Trophoblast cell (in vitro differentiated cells and primary cell): ENCODE measurements at regions not wholly inside any gene's neighbourhood (a gene's known extent, or its start where the extent isn't known, plus 50 kb on each side); places are given as distances from the start of the nearest gene placed in this dataset.

Experiments used
- DNase-seq, 2 donors: peaks; one replicate each; pipeline ENCODE4 v3.0.0-alpha.2; 2016
- H2AFZ ChIP-seq: 2 replicates; pipeline ENCODE4 v1.6.1; 2013; ENCODE audit warnings: low read length, moderate library complexity, mild to moderate bottlenecking; ENCODE audit not compliant: insufficient read depth, poor library complexity
- H2AK5ac ChIP-seq: 2 replicates; pipeline ENCODE4 v1.6.1; 2013; ENCODE audit warnings: mild to moderate bottlenecking, low read length
- H2BK120ac ChIP-seq: 2 replicates; pipeline ENCODE4 v1.6.1; 2013; ENCODE audit warnings: low read length, mild to moderate bottlenecking, moderate library complexity; ENCODE audit not compliant: insufficient read depth, poor library complexity
- H2BK12ac ChIP-seq: 2 replicates; pipeline ENCODE4 v1.6.1; 2013; ENCODE audit warnings: mild to moderate bottlenecking, low read length, moderate library complexity
- H2BK5ac ChIP-seq: 2 replicates; pipeline ENCODE4 v1.6.1; 2013; ENCODE audit warnings: low read length, low read depth, moderate library complexity, mild to moderate bottlenecking; ENCODE audit not compliant: poor library complexity
- H3K14ac ChIP-seq: 2 replicates; pipeline ENCODE4 v1.6.1; 2013; ENCODE audit warnings: mild to moderate bottlenecking, low read length
- H3K18ac ChIP-seq: 2 replicates; pipeline ENCODE4 v1.6.1; 2013; ENCODE audit warnings: mild to moderate bottlenecking, low read length
- H3K23ac ChIP-seq: 2 replicates; pipeline ENCODE4 v1.6.1; 2013; ENCODE audit warnings: low read length
- H3K27ac ChIP-seq: 2 replicates; pipeline ENCODE4 v1.5.1; 2013; ENCODE audit warnings: low read depth, mild to moderate bottlenecking, inconsistent platforms, low read length, moderate library complexity
- H3K27me3 ChIP-seq: 2 replicates; pipeline ENCODE4 v1.6.1; 2013; ENCODE audit warnings: inconsistent platforms, mild to moderate bottlenecking, low read length, moderate library complexity; ENCODE audit not compliant: insufficient read depth
- H3K36me3 ChIP-seq, 2 experiments: 1 replicate in 1 of 2; 2 replicates in 1 of 2; pipeline ENCODE4 v1.6.1; 2013; ENCODE audit warnings: low read length in 2 of 2, mild to moderate bottlenecking in 2 of 2, moderate library complexity in 1 of 2; ENCODE audit not compliant: insufficient read depth in 2 of 2, control insufficient read depth in 1 of 2
- H3K4ac ChIP-seq: 2 replicates; pipeline ENCODE4 v1.6.1; 2013; ENCODE audit warnings: low read depth, mild to moderate bottlenecking, low read length, moderate library complexity
- H3K4me1 ChIP-seq, 2 experiments: 1 replicate in 1 of 2; 2 replicates in 1 of 2; pipeline ENCODE4 v1.6.1; 2013; ENCODE audit warnings: low read length in 2 of 2, mild to moderate bottlenecking in 2 of 2, moderate library complexity in 1 of 2; ENCODE audit not compliant: insufficient read depth in 2 of 2, control insufficient read depth in 1 of 2
- H3K4me2 ChIP-seq: 2 replicates; pipeline ENCODE4 v1.6.1; 2013; ENCODE audit warnings: inconsistent platforms, mild to moderate bottlenecking, low read length, moderate library complexity
- H3K4me3 ChIP-seq: 2 replicates; pipeline ENCODE4 v1.5.1; 2013; ENCODE audit warnings: mild to moderate bottlenecking, low read depth, low read length, inconsistent platforms
- H3K79me1 ChIP-seq: one replicate; pipeline ENCODE4 v1.6.1; 2013; ENCODE audit warnings: low read length
- H3K79me2 ChIP-seq: 2 replicates; pipeline ENCODE4 v1.6.1; 2013; ENCODE audit warnings: low read length, mild to moderate bottlenecking; ENCODE audit not compliant: control insufficient read depth, insufficient read depth, poor library complexity
- H3K9ac ChIP-seq: 2 replicates; pipeline ENCODE4 v1.6.1; 2013; ENCODE audit warnings: mild to moderate bottlenecking, low read length
- H3K9me3 ChIP-seq: 2 replicates; pipeline ENCODE4 v1.6.1; 2013; ENCODE audit warnings: low read depth, mild to moderate bottlenecking, control low read depth, inconsistent platforms, low read length; ENCODE audit not compliant: insufficient read depth
- H4K12ac ChIP-seq: 2 replicates; pipeline ENCODE4 v1.6.1; 2013; ENCODE audit warnings: low read depth, mild to moderate bottlenecking, low read length, moderate library complexity
- H4K8ac ChIP-seq: 2 replicates; pipeline ENCODE4 v1.6.1; 2013; ENCODE audit warnings: low read depth, mild to moderate bottlenecking, low read length, moderate library complexity
- H4K91ac ChIP-seq: one replicate; pipeline ENCODE4 v1.6.1; 2013; ENCODE audit warnings: low read depth, mild to moderate bottlenecking, low read length, moderate library complexity
- WGBS: extraction: QIAGEN DNeasy Blood & Tissue Kit; methylation state at CpG from one replicate; pipeline ENCODE4 v1.1.7; 2013; ENCODE audit warnings: missing lambda C conversion rate; ENCODE audit not compliant: insufficient read length, insufficient coverage; ENCODE audit errors: extremely low coverage; 5-methylcytosine and 5-hydroxymethylcytosine counted together

DNA sequence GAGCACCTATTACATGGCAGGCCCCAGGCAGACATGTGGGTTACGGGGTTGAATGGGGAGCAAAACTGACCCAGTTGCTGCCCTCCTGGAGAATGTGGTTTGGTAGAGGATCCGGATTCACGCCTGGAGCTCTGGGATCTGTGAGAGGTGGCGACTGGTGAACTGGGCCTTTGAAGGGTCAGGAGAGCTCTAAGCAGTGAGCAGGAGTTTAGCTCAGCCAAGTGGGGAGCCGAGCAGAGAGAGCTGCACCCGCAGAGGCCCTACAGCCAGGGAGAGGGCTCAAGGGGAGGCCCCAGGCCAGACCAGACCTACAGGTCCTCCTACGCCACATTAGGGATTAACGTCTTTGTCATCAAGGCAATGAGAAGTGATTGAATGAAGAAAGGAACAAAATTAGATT, 179.8 kb upstream of the TLE3 start:
- H3K9me3 ChIP-seq, result no peaks in the 10 kb centered on the region
- no peak overlapping the region for H4K8ac ChIP-seq
- WGBS, result no CpG with 5 or more reads among the region's 8 CpGs
- H3K4ac ChIP-seq, result no peak overlapping the region
- no peak overlapping the region for H3K4me2 ChIP-seq
- H3K4me1 ChIP-seq, result peaks cover 3% of the 10 kb centered on the region in 2 experiments
- no peak overlapping the region for H3K14ac ChIP-seq
- H2AK5ac ChIP-seq, result no peak overlapping the region
- no peak for DNase-seq
- H2BK5ac ChIP-seq, result no peak overlapping the region
- no peak overlapping the region for H2BK120ac ChIP-seq
- H2BK12ac ChIP-seq, result no peak overlapping the region
- H4K12ac ChIP-seq, result no peak overlapping the region
- H3K27me3 ChIP-seq, result no peaks in the 10 kb centered on the region
- H3K27ac ChIP-seq, result no peak overlapping the region
- no peak overlapping the region for H4K91ac ChIP-seq
- H3K4me3 ChIP-seq, result no peak overlapping the region
- H2AFZ ChIP-seq, result no peak overlapping the region
- no peaks in the 10 kb centered on the region for H3K36me3 ChIP-seq
- H3K18ac ChIP-seq, result no peak overlapping the region
- no peaks in the 10 kb centered on the region for H3K79me1 ChIP-seq
- no peaks in the 10 kb centered on the region for H3K79me2 ChIP-seq
- H3K23ac ChIP-seq, result no peak overlapping the region
- no peak overlapping the region for H3K9ac ChIP-seq

GRCh38 chr15:70276401-70276800, 178.7 kb upstream of the TLE3 start:
- Histone ChIP-seq H4K8ac (no peak overlapping the region), H2AK5ac (no peak overlapping the region), H3K79me2 (no peaks in the 10 kb centered on the region), H3K4me1 (peaks cover 10 to 12% of the 10 kb centered on the region in 2 experiments), H3K27me3 (no peaks in the 10 kb centered on the region), H2BK12ac (no peak overlapping the region), H2AFZ (no peak overlapping the region), H4K91ac (no peak overlapping the region), H3K27ac (no peak overlapping the region), H3K18ac (no peak overlapping the region), H3K4ac (no peak overlapping the region), H4K12ac (no peak overlapping the region), H2BK120ac (no peak overlapping the region), H3K9me3 (no peaks in the 10 kb centered on the region), H3K4me2 (no peak overlapping the region), H3K9ac (no peak overlapping the region), H2BK5ac (no peak overlapping the region), H3K14ac (no peak overlapping the region), H3K23ac (no peak overlapping the region), H3K36me3 (no peaks in the 10 kb centered on the region), H3K79me1 (peaks cover 3% of the 10 kb centered on the region), H3K4me3 (no peak overlapping the region)
- WGBS, result no CpG with 5 or more reads among the region's 3 CpGs
- DNase-seq, result no peak

DNA sequence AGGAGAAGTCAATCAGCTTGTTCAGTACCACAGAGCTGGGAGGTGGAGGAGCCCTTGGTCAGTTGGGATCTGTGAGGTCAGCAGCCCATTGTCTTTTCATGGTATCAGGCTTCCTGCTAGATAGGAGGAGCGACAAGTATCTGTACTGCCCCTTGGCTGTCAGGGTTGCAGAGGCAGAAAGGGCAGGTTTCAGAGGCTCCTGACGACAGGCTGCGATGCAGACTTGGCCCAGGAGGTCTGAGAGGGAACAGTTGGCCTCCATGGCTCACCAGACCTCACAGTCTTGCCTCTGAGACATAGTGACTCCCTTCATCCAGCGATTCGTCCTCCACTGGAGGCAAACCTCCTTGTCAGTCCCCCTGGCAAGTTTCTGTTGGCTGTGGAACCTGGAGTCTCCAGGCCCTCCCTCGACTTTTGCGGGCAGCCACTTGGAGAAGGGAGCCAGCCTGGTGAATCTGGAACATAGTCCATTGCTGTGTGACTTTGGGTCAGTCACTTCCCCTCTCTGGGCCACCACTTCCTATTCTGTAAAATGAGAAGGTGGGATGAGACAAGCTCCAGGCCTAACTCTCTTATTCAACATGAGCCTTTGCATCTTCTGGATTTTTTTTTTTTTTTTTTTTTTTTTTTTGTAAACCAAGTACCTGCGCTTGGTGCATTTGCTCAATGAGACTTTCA, 177.9 kb upstream of the TLE3 start:
- H3K79me1 ChIP-seq, result peaks cover 5% of the 10 kb centered on the region
- no peak overlapping the region for H2AFZ ChIP-seq
- no CpG with 5 or more reads among the region's 8 CpGs for WGBS

DNA sequence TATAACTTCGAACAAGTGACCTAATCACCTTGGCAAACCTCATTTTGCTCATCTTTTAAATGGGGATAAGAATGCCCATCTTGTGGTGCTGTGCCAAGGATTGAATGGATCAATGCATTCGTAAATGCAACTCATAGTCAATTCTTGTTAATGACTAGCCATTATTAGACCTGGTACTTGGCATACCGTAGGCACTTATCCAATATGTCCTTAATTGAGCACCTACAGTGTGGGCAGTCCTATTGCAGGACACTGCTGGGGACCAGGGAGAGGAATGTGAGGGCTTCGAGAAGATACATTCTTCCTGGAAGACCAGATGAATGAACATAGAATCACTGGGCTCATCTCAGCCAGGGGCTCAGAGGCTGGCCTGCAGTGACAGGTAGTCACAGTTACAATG, 177.2 kb upstream of the TLE3 start:
- Histone ChIP-seq H2AFZ (no peak overlapping the region), H2BK12ac (no peak overlapping the region), H3K23ac (no peak overlapping the region), H4K8ac (no peak overlapping the region), H3K4ac (no peak overlapping the region), H3K18ac (no peak overlapping the region), H3K79me1 (peaks cover 5% of the 10 kb centered on the region), H3K9ac (no peak overlapping the region), H2BK120ac (no peak overlapping the region), H4K91ac (no peak overlapping the region), H3K27me3 (no peaks in the 10 kb centered on the region), H3K14ac (no peak overlapping the region), H3K4me3 (no peak overlapping the region), H3K4me1 (peaks cover 22 to 24% of the 10 kb centered on the region in 2 experiments), H2AK5ac (no peak overlapping the region), H4K12ac (no peak overlapping the region), H2BK5ac (no peak overlapping the region), H3K27ac (no peak overlapping the region), H3K9me3 (no peaks in the 10 kb centered on the region), H3K79me2 (no peaks in the 10 kb centered on the region), H3K4me2 (no peak overlapping the region), H3K36me3 (no peaks in the 10 kb centered on the region)
- no CpG with 5 or more reads among the region's 4 CpGs for WGBS
- no peak for DNase-seq

More for the DNA sequence above, 177.9 kb upstream of the TLE3 start:
- Histone ChIP-seq H3K14ac (no peak overlapping the region), H3K4me2 (no peak overlapping the region), H3K23ac (no peak overlapping the region), H3K27ac (no peak overlapping the region), H2AK5ac (no peak overlapping the region), H3K79me2 (no peaks in the 10 kb centered on the region), H4K91ac (no peak overlapping the region), H2BK5ac (no peak overlapping the region), H3K36me3 (no peaks in the 10 kb centered on the region), H2BK120ac (no peak overlapping the region), H3K18ac (no peak overlapping the region), H3K4ac (no peak overlapping the region), H3K27me3 (no peaks in the 10 kb centered on the region), H3K4me3 (no peak overlapping the region), H3K9me3 (no peaks in the 10 kb centered on the region), H4K8ac (no peak overlapping the region), H4K12ac (no peak overlapping the region), H3K9ac (no peak overlapping the region), H2BK12ac (no peak overlapping the region), H3K4me1 (peaks cover 17 to 19% of the 10 kb centered on the region in 2 experiments)
- no peak for DNase-seq
